Neural cell (in vitro differentiated cells): ENCODE measurements at regions not wholly inside any gene's neighbourhood (a gene's known extent, or its start where the extent isn't known, plus 50 kb on each side); places are given as distances from the start of the nearest gene placed in this dataset.

Source experiments
- H2AFZ ChIP-seq: fragments of 200-600, 300-800 bp; sonication (generic), shearing (Covaris generic); 2 replicates; pipeline ENCODE4 v1.6.0; 2014; ENCODE audit warnings: low read depth, mild to moderate bottlenecking, antibody characterized with exemption, low read length, moderate library complexity
- H3F3A ChIP-seq: fragments of 200-600 bp; shearing (Covaris generic); 2 replicates; pipeline ENCODE4 v1.6.1; 2016; ENCODE audit warnings: mild to moderate bottlenecking, moderate library complexity, mixed read lengths, antibody characterized with exemption, low read length; ENCODE audit not compliant: insufficient read depth, poor library complexity, severe bottlenecking
- H3K27ac ChIP-seq: fragments of 200-600, 300-800 bp; sonication (generic), shearing (Covaris generic); 2 replicates; pipeline ENCODE4 v1.5.1; 2014; ENCODE audit warnings: mild to moderate bottlenecking, low read length, moderate library complexity
- H3K27me3 ChIP-seq: fragments of 300-800, 200-600 bp; sonication (generic), shearing (Covaris generic); 2 replicates; pipeline ENCODE4 v1.6.0; 2014; ENCODE audit warnings: mild to moderate bottlenecking, low read depth, low read length, moderate library complexity; ENCODE audit not compliant: insufficient read depth
- H3K36me3 ChIP-seq: fragments of 300-800, 200-600 bp; sonication (generic), shearing (Covaris generic); 2 replicates; pipeline ENCODE4 v1.5.1; 2014; ENCODE audit warnings: mild to moderate bottlenecking, antibody characterized with exemption, low read length, moderate library complexity; ENCODE audit not compliant: insufficient read depth
- H3K4me2 ChIP-seq: fragments of 300-800, 200-600 bp; sonication (generic), shearing (Covaris generic); 2 replicates; pipeline ENCODE4 v1.6.0; 2014; ENCODE audit warnings: mild to moderate bottlenecking, low read length
- H3K4me3 ChIP-seq: fragments of 300-800, 200-600 bp; sonication (generic), shearing (Covaris generic); 2 replicates; pipeline ENCODE4 v1.5.1; 2014; ENCODE audit warnings: mild to moderate bottlenecking, low read length, moderate library complexity
- H3K79me2 ChIP-seq: fragments of 200-600 bp; shearing (Covaris generic); replicated peaks from 2 replicates; pipeline ENCODE4 v1.6.0; 2014; ENCODE audit warnings: mild to moderate bottlenecking, low read length, moderate library complexity; ENCODE audit not compliant: insufficient read depth
- H3K9ac ChIP-seq: fragments of 300-800, 200-600 bp; sonication (generic), shearing (Covaris generic); 2 replicates; pipeline ENCODE4 v1.6.1; 2016; ENCODE audit warnings: mild to moderate bottlenecking, low read length, mixed read lengths
- H3K9me2 ChIP-seq: fragments of 200-600 bp; shearing (Covaris generic); 2 replicates; pipeline ENCODE4 v1.6.1; 2016; ENCODE audit warnings: mild to moderate bottlenecking, low read length, mixed read lengths; ENCODE audit not compliant: insufficient read depth
- H3K9me3 ChIP-seq: fragments of 200-600, 300-800 bp; sonication (generic), shearing (Covaris generic); 2 replicates; pipeline ENCODE4 v1.6.1; 2016; ENCODE audit warnings: mild to moderate bottlenecking, mixed run types, low read length, moderate library complexity, mixed read lengths
- H4K20me1 ChIP-seq: fragments of 200-600 bp; shearing (Covaris generic); 2 replicates; pipeline ENCODE4 v1.6.1; 2016; ENCODE audit warnings: mild to moderate bottlenecking, mixed run types; ENCODE audit not compliant: insufficient read depth
- CTCF ChIP-seq: fragments of 450-650 bp; IDR thresholded peaks from 2 replicates; pipeline ENCODE4 v1.5.1; 2014; ENCODE audit warnings: antibody characterized with exemption, mild to moderate bottlenecking, moderate library complexity; ENCODE audit not compliant: poor library complexity, severe bottlenecking
- EP300 ChIP-seq: fragments of 450-650 bp; conservative IDR thresholded peaks from 2 replicates; pipeline ENCODE4 v1.6.1; 2014; ENCODE audit warnings: antibody characterized with exemption, mild to moderate bottlenecking, moderate library complexity; ENCODE audit not compliant: poor library complexity, severe bottlenecking
- EZH2 ChIP-seq: fragments of 200-600, 300-800 bp; shearing (Covaris generic), sonication (generic); IDR thresholded peaks from 2 replicates; pipeline ENCODE4 v1.6.1; 2014; ENCODE audit warnings: antibody characterized with exemption, low read length, borderline replicate concordance, mild to moderate bottlenecking; ENCODE audit not compliant: insufficient read depth, poor library complexity, severe bottlenecking
- MXI1 ChIP-seq: fragments of 450-650 bp; conservative IDR thresholded peaks from 2 replicates; pipeline ENCODE4 v1.6.1; 2014; ENCODE audit warnings: antibody characterized with exemption, mild to moderate bottlenecking; ENCODE audit not compliant: poor library complexity, severe bottlenecking
- POLR2AphosphoS5 ChIP-seq: IDR thresholded peaks from 2 replicates; pipeline ENCODE4 v1.6.1; 2012
- RAD21 ChIP-seq: fragments of 450-650 bp; conservative IDR thresholded peaks from 2 replicates; pipeline ENCODE4 v1.6.1; 2014; ENCODE audit warnings: antibody characterized with exemption, mild to moderate bottlenecking, moderate library complexity
- REST ChIP-seq: IDR thresholded peaks from 2 replicates; pipeline ENCODE4 v1.6.1; 2012; ENCODE audit warnings: borderline replicate concordance
- SMC3 ChIP-seq: fragments of 450-650 bp; conservative IDR thresholded peaks from 2 replicates; pipeline ENCODE4 v1.6.1; 2014; ENCODE audit warnings: antibody characterized with exemption, mild to moderate bottlenecking, moderate library complexity; ENCODE audit not compliant: poor library complexity
- TAF1 ChIP-seq: IDR thresholded peaks from 2 replicates; pipeline ENCODE4 v1.6.1; 2012; ENCODE audit warnings: low read depth

- H2AFZ ChIP-seq, result no peak overlapping the region
- H3K27ac ChIP-seq, result no peak overlapping the region
- no peak overlapping the region for H3K9ac ChIP-seq
- no peak overlapping the region for H3K4me3 ChIP-seq
- no peaks in the 10 kb centered on the region for H3K36me3 ChIP-seq
- TF ChIP-seq TAF1 (no peak), SMC3 (no peak), MXI1 (no peak), REST (no peak), POLR2AphosphoS5 (no peak), EZH2 (no peak), EP300 (no peak), RAD21 (no peak), CTCF (no peak)
- no peaks in the 10 kb centered on the region for H3K9me3 ChIP-seq
- no peaks in the 10 kb centered on the region for H3K27me3 ChIP-seq
- no peaks in the 10 kb centered on the region for H4K20me1 ChIP-seq
- H3K4me2 ChIP-seq, result no peak overlapping the region
- H3F3A ChIP-seq, result no peaks in the 10 kb centered on the region
- H3K79me2 ChIP-seq, result no peaks in the 10 kb centered on the region
- no peaks in the 10 kb centered on the region for H3K9me2 ChIP-seq
Measured at GRCh38 chr10:81179805-81180452, 642.2 kb downstream of the SH2D4B start.

- Histone ChIP-seq H3K4me3 (no peak overlapping the region), H3K4me2 (no peak overlapping the region), H4K20me1 (no peaks in the 10 kb centered on the region), H3K9me2 (no peaks in the 10 kb centered on the region), H3K27me3 (no peaks in the 10 kb centered on the region), H3K27ac (no peak overlapping the region), H3K9ac (no peak overlapping the region), H3K79me2 (no peaks in the 10 kb centered on the region), H3F3A (no peaks in the 10 kb centered on the region), H3K36me3 (no peaks in the 10 kb centered on the region), H2AFZ (no peak overlapping the region), H3K9me3 (no peaks in the 10 kb centered on the region)
- no peak for TF ChIP-seq TAF1
- no peak for TF ChIP-seq EP300
- no peak for TF ChIP-seq REST
- TF ChIP-seq EZH2, result no peak
- no peak for TF ChIP-seq CTCF
- no peak for TF ChIP-seq SMC3
- no peak for TF ChIP-seq RAD21
- TF ChIP-seq POLR2AphosphoS5, result no peak
- no peak for TF ChIP-seq MXI1
Measured at GRCh38 chr10:81182296-81182695, 644.6 kb downstream of the SH2D4B start.
